HepG2 (cell line): ENCODE measurements at regions not wholly inside any gene's neighbourhood (a gene's known extent, or its start where the extent isn't known, plus 50 kb on each side); places are given as distances from the start of the nearest gene placed in this dataset.

Experiments used
- DBP ChIP-seq: sonication (generic); formaldehyde crosslinking; IDR thresholded peaks from 2 replicates; pipeline ENCODE4 v1.4.0; 2020; ENCODE audit warnings: missing genetic modification reagents; ENCODE audit errors: not compliant biosample characterization
- GMEB1 ChIP-seq: sonication (generic); formaldehyde crosslinking; IDR thresholded peaks from 2 replicates; pipeline ENCODE4 v1.5.1; 2020; ENCODE audit warnings: missing genetic modification reagents, mild to moderate bottlenecking, borderline replicate concordance
- POLR2A ChIP-seq, 2 experiments: IDR thresholded peaks; 2 replicates each; pipeline ENCODE4 v1.6.1; 2011; ENCODE audit warnings: low read depth in 2 of 2, low read length in 2 of 2, mild to moderate bottlenecking in 1 of 2, moderate library complexity in 1 of 2; ENCODE audit not compliant: insufficient read depth in 1 of 2
- SMAD3 ChIP-seq: sonication (generic); formaldehyde crosslinking; IDR thresholded peaks from 2 replicates; pipeline ENCODE4 v1.4.0; 2020; ENCODE audit warnings: missing genetic modification reagents
- ZNF333 ChIP-seq: sonication (generic); formaldehyde crosslinking; IDR thresholded peaks from 2 replicates; pipeline ENCODE4 v1.4.0; 2020; ENCODE audit warnings: mild to moderate bottlenecking, missing genetic modification reagents, borderline replicate concordance
- ZNF614 ChIP-seq: IDR thresholded peaks from 2 replicates; pipeline ENCODE4 v1.6.1; 2018; ENCODE audit warnings: missing biosample characterization, missing genetic modification reagents, inconsistent platforms, borderline replicate concordance

- TF ChIP-seq GMEB1 (CRISPR knock-in tag): no peak
- TF ChIP-seq SMAD3 (CRISPR knock-in tag): no peak
- TF ChIP-seq ZNF333 (CRISPR knock-in tag): no peak
- no peak for TF ChIP-seq POLR2A (IDR thresholded peaks at IDR 0.05; ENCODE audit: insufficient read depth in 1 of 2, low read depth in 2 of 2, low read length in 2 of 2)
- no peak for TF ChIP-seq ZNF614 (CRISPR knock-in tag)
- TF ChIP-seq DBP (CRISPR knock-in tag): no peak
These were observed 219.2 kb upstream of the HDX start for GRCh38 chrX:84721416-84721815.
